Heart left ventricle (tissue), 16 donors: ENCODE measurements at regions not wholly inside any gene's neighbourhood (a gene's known extent, or its start where the extent isn't known, plus 50 kb on each side); places are given as distances from the start of the nearest gene placed in this dataset.

Experiments used
- ATAC-seq, 4 donors: fragments of 200-7000 bp; cut with Tn5 transposase; one replicate each; pipeline ENCODE4 v1.9.1; 2020 to 2022; ENCODE audit warnings: moderate library complexity in 4 of 4, mild to moderate bottlenecking in 3 of 4, moderate number of reproducible peaks in 1 of 4
- DNase-seq, 5 donors: peaks; one replicate each; pipeline ENCODE4 v3.0.0-alpha.2; 2020
- H3K27ac ChIP-seq, 12 donors: fragments of 200-600 bp; sonication (generic) in 4 of 12; one replicate each; pipeline versions ENCODE4 v1.5.0 to v1.8.0; 2016 to 2022; ENCODE audit warnings: mild to moderate bottlenecking in 2 of 12
- H3K27me3 ChIP-seq, 9 donors: fragments of 200-600 bp; sonication (generic) in 2 of 9; one replicate each; pipeline versions ENCODE4 v1.5.1 to v1.8.0; 2016 to 2022; ENCODE audit warnings: mild to moderate bottlenecking in 3 of 9
- H3K36me3 ChIP-seq, 9 donors: fragments of 200-600 bp; sonication (generic) in 2 of 9; one replicate each; pipeline versions ENCODE4 v1.5.0 to v1.8.0; 2018 to 2022; ENCODE audit warnings: mild to moderate bottlenecking in 2 of 9
- H3K4me1 ChIP-seq, 12 donors: fragments of 200-600 bp; sonication (generic) in 4 of 12; one replicate each; pipeline versions ENCODE4 v1.5.0 to v1.8.0; 2016 to 2022; ENCODE audit warnings: mild to moderate bottlenecking in 3 of 12
- H3K4me3 ChIP-seq, 12 donors: fragments of 200-600 bp; sonication (generic) in 4 of 12; one replicate each; pipeline versions ENCODE4 v1.5.0 to v1.8.0; 2017 to 2022; ENCODE audit warnings: mild to moderate bottlenecking in 9 of 12, moderate library complexity in 4 of 12
- H3K9me3 ChIP-seq, 12 donors: fragments of 200-600 bp; sonication (generic) in 4 of 12; one replicate each; pipeline versions ENCODE4 v1.5.0 to v1.8.0; 2016 to 2022; ENCODE audit warnings: mild to moderate bottlenecking in 1 of 12
- POLR2A ChIP-seq, 2 donors: fragments of 450-650 bp; IDR thresholded peaks; one replicate each; pipeline ENCODE4 v1.6.1; 2017; ENCODE audit warnings: antibody characterized with exemption in 2 of 2, mild to moderate bottlenecking in 2 of 2, moderate library complexity in 2 of 2
- WGBS, 4 donors: extraction: QIAGEN DNeasy Blood & Tissue Kit in 2 of 4; methylation state at CpG; one replicate each; pipeline versions ENCODE4 v1.1.5 to v1.1.7; 2013 to 2018; 5-methylcytosine and 5-hydroxymethylcytosine counted together
- intact Hi-C, 10 donors: fragments of 100-400 bp; cut with DNase I; formaldehyde crosslinking; loops; one replicate each; pipeline versions ENCODE4 v1.11.1 to v1.14.2; 2022
- TF ChIP-seq, protein P1 (sequence below), 12 donors: fragments of 200-600 bp; sonication (generic) in 4 of 12; IDR thresholded peaks; one replicate each; pipeline versions ENCODE4 v1.5.0 to v1.8.0; 2018 to 2022; ENCODE audit warnings: antibody characterized with exemption in 12 of 12, mild to moderate bottlenecking in 5 of 12
- donor health status: ischemic (EF 13 %, LVEDD 7.1; RV severe dilation, severe dysfunction).
- donor health status: healthy with polysubstance abuse.
- donor health status: DM: no; HTN: yes; CAD: no.
- donor health status: DM: no; HTN: no; CAD: no.
- donor health status: ischemic (EF 25% LVEDD 6.9; RV normal size, moderate dysfunction).
- donor health status: ischemic (EF 25% LVEDD 5.7; RV mildly dilated, moderate dysfunction).
- donor health status: healthy.
- donor health status: DM: yes; HTN: yes; CAD: no.
- donor health status: ischemic (EF 35%, LVEDD 5.7; RV mildly dilated, moderate dysfunction).
- donor health status: nonischemic (EF 11% LVEDD 7.7; RV severe dilation, severe dysfunction).
- donor health status: DM: yes; HTN: yes; CAD: no.
- donor health status: PGD.
- donor health status: ischemic (EF 29% LVEDD 5.4; RV normal size, mild dysfunction).
- donor health status: nonischemic (EF 23%, LVEDD 6.1; RV moderate dilation, normal function).

DNA sequence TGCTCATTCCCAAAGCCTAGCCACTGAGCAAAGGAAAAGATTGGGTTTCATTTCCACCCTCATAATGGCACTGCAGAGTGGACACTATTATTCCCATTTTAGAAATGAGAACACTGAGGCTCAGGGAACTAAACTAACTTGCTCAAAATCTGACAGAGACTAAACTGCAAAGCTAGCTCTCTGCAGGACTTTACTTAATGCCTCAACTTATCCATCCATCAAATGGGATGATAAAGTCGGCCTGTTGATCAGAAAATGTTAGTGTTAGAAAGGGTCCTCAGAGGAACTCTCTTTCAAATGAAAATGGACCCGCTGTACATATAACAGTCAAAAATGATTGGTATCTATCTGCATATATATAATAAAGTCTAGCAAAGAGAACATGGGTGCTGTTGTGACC is 186.8 kb downstream of the QDPR start:
- ATAC-seq (no peak), DNase-seq (no peak)
- H3K4me1 ChIP-seq: peaks cover 0 to 15% (median 10%) of the 10 kb centered on the region in 12 donors
- H3K27me3 ChIP-seq: no peaks in the 10 kb centered on the region
- no peak for TF ChIP-seq POLR2A (IDR thresholded peaks at IDR 0.05)
- H3K27ac ChIP-seq: no peak overlapping the region
- H3K36me3 ChIP-seq: no peaks in the 10 kb centered on the region
- H3K9me3 ChIP-seq: peaks cover 0 to 4% (median 0%) of the 10 kb centered on the region in 12 donors
- H3K4me3 ChIP-seq: no peak overlapping the region
- intact Hi-C loops: loop anchor here (2.0 to 10.0 kb wide), 19 partner anchors 150 to 1040 kb away; no protein-coding TSS in a partner anchor
- 94 to 97% (median 96%) methylated on average over 2 of the region's 2 CpGs for WGBS, 4 donors

DNA sequence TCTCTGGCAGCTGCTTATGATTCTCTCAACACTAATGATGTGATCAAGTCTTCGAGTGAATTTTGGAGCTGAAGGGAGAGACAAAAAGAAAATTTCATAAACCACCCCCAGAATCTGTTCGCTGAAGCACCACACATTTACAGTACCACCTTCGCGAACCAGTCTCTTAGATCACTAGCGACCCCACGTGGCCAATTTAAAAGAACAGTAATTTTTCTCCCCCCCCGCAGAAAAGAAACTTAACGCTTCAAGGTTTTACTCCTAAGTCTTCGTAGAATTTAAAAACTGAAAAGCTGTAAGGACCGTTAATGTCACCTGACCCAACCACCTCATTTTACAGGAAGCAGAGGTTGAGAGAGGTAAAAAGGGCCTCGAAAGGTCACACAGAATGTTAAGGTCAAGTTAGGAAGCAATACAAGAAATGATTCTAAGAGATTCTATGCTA is 187.5 kb downstream of the QDPR start:
- TF ChIP-seq POLR2A (IDR thresholded peaks at IDR 0.05): no peak
- TF ChIP-seq, protein P1, sequence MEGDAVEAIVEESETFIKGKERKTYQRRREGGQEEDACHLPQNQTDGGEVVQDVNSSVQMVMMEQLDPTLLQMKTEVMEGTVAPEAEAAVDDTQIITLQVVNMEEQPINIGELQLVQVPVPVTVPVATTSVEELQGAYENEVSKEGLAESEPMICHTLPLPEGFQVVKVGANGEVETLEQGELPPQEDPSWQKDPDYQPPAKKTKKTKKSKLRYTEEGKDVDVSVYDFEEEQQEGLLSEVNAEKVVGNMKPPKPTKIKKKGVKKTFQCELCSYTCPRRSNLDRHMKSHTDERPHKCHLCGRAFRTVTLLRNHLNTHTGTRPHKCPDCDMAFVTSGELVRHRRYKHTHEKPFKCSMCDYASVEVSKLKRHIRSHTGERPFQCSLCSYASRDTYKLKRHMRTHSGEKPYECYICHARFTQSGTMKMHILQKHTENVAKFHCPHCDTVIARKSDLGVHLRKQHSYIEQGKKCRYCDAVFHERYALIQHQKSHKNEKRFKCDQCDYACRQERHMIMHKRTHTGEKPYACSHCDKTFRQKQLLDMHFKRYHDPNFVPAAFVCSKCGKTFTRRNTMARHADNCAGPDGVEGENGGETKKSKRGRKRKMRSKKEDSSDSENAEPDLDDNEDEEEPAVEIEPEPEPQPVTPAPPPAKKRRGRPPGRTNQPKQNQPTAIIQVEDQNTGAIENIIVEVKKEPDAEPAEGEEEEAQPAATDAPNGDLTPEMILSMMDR (IDR thresholded peaks at IDR 0.05): peak; percentile 50 to 81 (median 75)
- peaks cover 0 to 4% (median 0%) of the 10 kb centered on the region in 12 donors for H3K9me3 ChIP-seq
- peaks cover 0 to 15% (median 10%) of the 10 kb centered on the region in 12 donors for H3K4me1 ChIP-seq
- WGBS, 4 donors: 10 to 13% (median 12%) methylated on average over 11 of the region's 11 CpGs
- H3K27ac ChIP-seq: no peak overlapping the region
- no peaks in the 10 kb centered on the region for H3K36me3 ChIP-seq
- ATAC-seq (peak; percentile 26 to 76 (median 60)), DNase-seq (peak in 3 of 5 donors; percentile 30 to 61 (median 46))
- peak overlapping the region in 1 of 12 donors; percentile 1 for H3K4me3 ChIP-seq
- intact Hi-C loops: loop anchor here (2.0 to 10.0 kb wide), 24 partner anchors 147 to 1040 kb away; partner anchors contain the start of gene LDB2 (in 1 of the 10)
- H3K27me3 ChIP-seq: no peaks in the 10 kb centered on the region

DNA sequence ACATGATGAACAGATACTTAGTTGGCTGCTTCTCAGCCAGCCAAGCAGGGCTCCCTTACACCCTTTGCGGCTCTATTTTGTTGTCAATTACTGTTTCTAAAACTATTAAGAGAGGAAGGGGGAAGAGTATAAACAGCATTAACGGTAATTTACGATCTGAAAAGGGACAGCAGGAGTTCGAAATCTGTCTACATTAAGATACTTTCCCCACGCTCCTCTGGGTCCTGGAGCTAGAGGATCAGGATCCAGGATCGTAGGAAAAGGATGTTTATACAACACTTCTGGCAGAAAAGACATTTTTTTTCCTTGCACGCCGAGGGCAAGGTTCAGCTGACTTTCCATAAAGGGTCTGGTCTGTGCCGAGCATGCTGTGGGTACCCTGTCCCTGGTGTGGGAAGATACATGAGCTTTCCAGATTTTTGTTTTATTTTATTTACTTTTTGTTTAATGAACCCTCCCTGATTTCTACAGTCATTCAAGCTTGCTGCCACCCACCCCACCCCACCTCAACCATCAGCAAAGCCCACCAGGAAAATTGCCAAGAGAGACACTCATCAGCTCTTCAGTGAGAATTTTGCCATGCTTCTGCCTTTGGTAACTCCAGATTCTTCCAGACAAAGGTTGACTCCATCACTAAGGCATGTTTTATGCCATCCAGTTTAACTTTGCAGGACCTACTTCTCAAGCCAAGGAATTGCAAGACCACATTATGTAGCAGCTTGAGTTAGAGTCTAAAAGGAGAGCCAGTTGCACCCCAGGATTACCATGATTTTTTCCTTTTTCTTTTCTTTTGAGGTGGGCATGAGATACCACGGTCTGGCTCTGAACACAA is 188.1 kb downstream of the QDPR start:
- TF ChIP-seq, protein P1 (IDR thresholded peaks at IDR 0.05): no peak
- no peak for TF ChIP-seq POLR2A (IDR thresholded peaks at IDR 0.05)

DNA sequence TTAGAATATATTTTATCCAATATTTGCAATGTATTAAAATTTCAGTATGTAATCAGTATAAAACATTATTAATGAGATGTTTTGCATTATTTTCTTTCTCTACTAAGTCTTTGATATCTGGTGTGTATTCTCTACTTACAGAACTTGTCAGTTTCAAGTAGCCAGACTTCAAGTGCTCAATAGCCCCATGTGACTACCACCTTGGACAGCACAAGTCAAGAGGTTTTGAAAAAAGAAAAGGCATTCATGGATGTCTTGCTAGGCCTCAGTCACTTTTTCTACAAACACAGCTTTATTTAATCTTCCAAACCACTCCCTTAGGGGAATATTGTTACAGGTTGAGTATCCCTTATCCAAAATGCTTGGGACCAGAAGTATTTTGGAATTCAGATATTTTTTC is 189.4 kb downstream of the QDPR start:
- Histone ChIP-seq H3K4me3 (no peak overlapping the region), H3K36me3 (no peaks in the 10 kb centered on the region), H3K9me3 (peaks cover 0 to 4% (median 0%) of the 10 kb centered on the region in 12 donors), H3K27me3 (no peaks in the 10 kb centered on the region), H3K27ac (no peak overlapping the region), H3K4me1 (peaks cover 0 to 15% (median 10%) of the 10 kb centered on the region in 12 donors)
- TF ChIP-seq, protein P1 (IDR thresholded peaks at IDR 0.05): no peak
- no peak for DNase-seq
- intact Hi-C loops: loop anchor here (2.0 to 10.0 kb wide), 20 partner anchors 145 to 1038 kb away; partner anchors contain the start of gene LDB2 (in 1 of the 10)
- ATAC-seq: no peak

More for the DNA sequence above, 188.1 kb downstream of the QDPR start:
- H3K4me3 ChIP-seq: peak overlapping the region in 5 of 12 donors; percentile 1 to 12 (median 3)
- peak in 2 of 4 donors; percentile 48 to 60 for ATAC-seq
- WGBS, 4 donors: 46 to 55% (median 49%) methylated on average over 10 of the region's 10 CpGs
- H3K27ac ChIP-seq: peak overlapping the region in 2 of 12 donors; percentile 25 to 27
- peaks cover 0 to 15% (median 10%) of the 10 kb centered on the region in 12 donors for H3K4me1 ChIP-seq
- intact Hi-C loops: loop anchor here (2.0 to 10.0 kb wide), 24 partner anchors 146 to 1039 kb away; partner anchors contain the start of gene LDB2 (in 1 of the 10)
- DNase-seq: no peak
- H3K27me3 ChIP-seq: no peaks in the 10 kb centered on the region
- H3K9me3 ChIP-seq: peaks cover 0 to 4% (median 0%) of the 10 kb centered on the region in 12 donors
- no peaks in the 10 kb centered on the region for H3K36me3 ChIP-seq
